ENCODE measurements at regions not wholly inside any gene's neighbourhood (a gene's known extent, or its start where the extent isn't known, plus 50 kb on each side); places are given as distances from the start of the nearest gene placed in this dataset.

DNA sequence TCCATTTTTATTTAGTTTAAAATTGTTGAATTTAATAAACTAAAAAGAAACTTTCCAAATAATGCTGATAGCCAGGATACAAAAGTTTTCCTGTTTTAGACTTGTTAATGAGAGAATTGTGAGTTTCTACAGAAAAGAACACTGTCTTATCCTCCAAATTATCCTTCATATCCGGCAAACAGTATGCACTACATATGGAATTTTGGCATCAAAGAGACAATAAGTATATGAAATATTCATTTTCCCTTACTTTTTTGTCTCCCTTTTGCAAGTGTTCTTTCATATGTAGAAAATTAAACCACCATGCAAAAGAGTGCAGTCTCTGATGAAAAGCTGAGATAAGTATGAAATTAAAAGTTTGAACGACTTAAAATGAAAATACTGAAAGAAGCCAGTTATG, 159.4 kb downstream of the UBE2E3 start:
- TF ChIP-seq, protein P1, sequence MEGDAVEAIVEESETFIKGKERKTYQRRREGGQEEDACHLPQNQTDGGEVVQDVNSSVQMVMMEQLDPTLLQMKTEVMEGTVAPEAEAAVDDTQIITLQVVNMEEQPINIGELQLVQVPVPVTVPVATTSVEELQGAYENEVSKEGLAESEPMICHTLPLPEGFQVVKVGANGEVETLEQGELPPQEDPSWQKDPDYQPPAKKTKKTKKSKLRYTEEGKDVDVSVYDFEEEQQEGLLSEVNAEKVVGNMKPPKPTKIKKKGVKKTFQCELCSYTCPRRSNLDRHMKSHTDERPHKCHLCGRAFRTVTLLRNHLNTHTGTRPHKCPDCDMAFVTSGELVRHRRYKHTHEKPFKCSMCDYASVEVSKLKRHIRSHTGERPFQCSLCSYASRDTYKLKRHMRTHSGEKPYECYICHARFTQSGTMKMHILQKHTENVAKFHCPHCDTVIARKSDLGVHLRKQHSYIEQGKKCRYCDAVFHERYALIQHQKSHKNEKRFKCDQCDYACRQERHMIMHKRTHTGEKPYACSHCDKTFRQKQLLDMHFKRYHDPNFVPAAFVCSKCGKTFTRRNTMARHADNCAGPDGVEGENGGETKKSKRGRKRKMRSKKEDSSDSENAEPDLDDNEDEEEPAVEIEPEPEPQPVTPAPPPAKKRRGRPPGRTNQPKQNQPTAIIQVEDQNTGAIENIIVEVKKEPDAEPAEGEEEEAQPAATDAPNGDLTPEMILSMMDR (IDR thresholded peaks at IDR 0.05): no peak
- TF ChIP-seq EZH2 (IDR thresholded peaks at IDR 0.05): no peak
- no peak for TF ChIP-seq EZH2phosphoT487 (IDR thresholded peaks at IDR 0.05)

All from neural progenitor cell (in vitro differentiated cells).